ENCODE measurements at regions not wholly inside any gene's neighbourhood (a gene's known extent, or its start where the extent isn't known, plus 50 kb on each side); places are given as distances from the start of the nearest gene placed in this dataset.

- H3K4me1 ChIP-seq (ENCODE audit: insufficient read depth, low read length) = no peaks in the 10 kb centered on the region
- H3K79me2 ChIP-seq (ENCODE audit: insufficient read depth, low read length) = no peaks in the 10 kb centered on the region
- no peak overlapping the region for H3K27ac ChIP-seq (ENCODE audit: low read length)
- no peak overlapping the region for H3K4me3 ChIP-seq (ENCODE audit: low read depth in 1 of 2, low read length in 2 of 2)
- no peak overlapping the region for H3K4me2 ChIP-seq (ENCODE audit: insufficient read depth, low read length)
- no peaks in the 10 kb centered on the region for H4K20me1 ChIP-seq (ENCODE audit: insufficient read depth, low read length)
- no peaks in the 10 kb centered on the region for H3K27me3 ChIP-seq (ENCODE audit: insufficient read depth, low read length, poor library complexity)
- no peak for DNase-seq
- TF ChIP-seq, protein P1, sequence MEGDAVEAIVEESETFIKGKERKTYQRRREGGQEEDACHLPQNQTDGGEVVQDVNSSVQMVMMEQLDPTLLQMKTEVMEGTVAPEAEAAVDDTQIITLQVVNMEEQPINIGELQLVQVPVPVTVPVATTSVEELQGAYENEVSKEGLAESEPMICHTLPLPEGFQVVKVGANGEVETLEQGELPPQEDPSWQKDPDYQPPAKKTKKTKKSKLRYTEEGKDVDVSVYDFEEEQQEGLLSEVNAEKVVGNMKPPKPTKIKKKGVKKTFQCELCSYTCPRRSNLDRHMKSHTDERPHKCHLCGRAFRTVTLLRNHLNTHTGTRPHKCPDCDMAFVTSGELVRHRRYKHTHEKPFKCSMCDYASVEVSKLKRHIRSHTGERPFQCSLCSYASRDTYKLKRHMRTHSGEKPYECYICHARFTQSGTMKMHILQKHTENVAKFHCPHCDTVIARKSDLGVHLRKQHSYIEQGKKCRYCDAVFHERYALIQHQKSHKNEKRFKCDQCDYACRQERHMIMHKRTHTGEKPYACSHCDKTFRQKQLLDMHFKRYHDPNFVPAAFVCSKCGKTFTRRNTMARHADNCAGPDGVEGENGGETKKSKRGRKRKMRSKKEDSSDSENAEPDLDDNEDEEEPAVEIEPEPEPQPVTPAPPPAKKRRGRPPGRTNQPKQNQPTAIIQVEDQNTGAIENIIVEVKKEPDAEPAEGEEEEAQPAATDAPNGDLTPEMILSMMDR (IDR thresholded peaks at IDR 0.05; ENCODE audit: borderline replicate concordance, extremely low read depth, low read length, poor library complexity, severe bottlenecking) = no peak
- no peak for TF ChIP-seq EZH2 (IDR thresholded peaks at IDR 0.05; ENCODE audit: borderline replicate concordance, low read depth, low read length, severe bottlenecking)
- H2AFZ ChIP-seq (ENCODE audit: low read depth, low read length) = no peak overlapping the region
- H3K9ac ChIP-seq (ENCODE audit: low read depth, low read length) = no peak overlapping the region
- H3K36me3 ChIP-seq (ENCODE audit: insufficient read depth, low read length) = no peaks in the 10 kb centered on the region
- peak; percentile 31; the same call in 1 of the 3 replicates for ATAC-seq (ENCODE audit: insufficient read depth, low read depth)
- H3K9me3 ChIP-seq (ENCODE audit: insufficient read depth, low read length, severe bottlenecking) = no peaks in the 10 kb centered on the region
These were observed 444.0 kb downstream of the XYLT1 start for GRCh38 chr16:17026600-17027242.

DNA sequence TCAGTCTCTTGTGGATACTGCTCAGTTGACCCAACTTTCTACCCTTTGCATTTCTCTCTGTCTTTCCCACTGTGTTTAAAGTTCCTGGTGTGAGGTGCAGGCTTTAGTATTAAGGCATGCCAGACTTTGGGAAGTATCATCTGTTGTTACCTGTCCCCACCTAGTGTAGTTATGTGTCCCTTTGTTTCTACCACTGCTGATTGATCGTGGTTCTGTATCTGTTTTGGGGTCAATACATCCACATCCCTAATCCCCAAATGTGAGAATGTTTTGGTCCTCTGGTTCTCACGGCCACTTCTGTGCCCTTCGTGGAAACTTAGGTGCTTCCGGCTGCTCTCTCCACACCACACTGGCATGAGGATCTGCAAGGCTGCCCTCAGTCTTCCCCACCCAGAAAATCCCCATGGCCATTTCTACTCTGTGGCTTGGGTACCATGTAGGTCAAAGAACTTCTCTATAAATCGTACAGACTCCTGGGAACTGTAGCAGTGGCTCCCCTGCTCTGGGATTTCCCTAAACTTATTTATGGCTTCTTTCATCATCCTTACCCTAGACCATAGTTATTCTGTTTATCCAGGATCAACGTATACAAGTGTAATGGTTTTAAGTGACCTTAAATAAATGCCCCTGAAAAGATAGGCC lies 443.2 kb downstream of the XYLT1 start:
- no peak for TF ChIP-seq EZH2 (IDR thresholded peaks at IDR 0.05; ENCODE audit: borderline replicate concordance, low read depth, low read length, severe bottlenecking)
- TF ChIP-seq, protein P1 (IDR thresholded peaks at IDR 0.05; ENCODE audit: borderline replicate concordance, extremely low read depth, low read length, poor library complexity, severe bottlenecking) = no peak
- Histone ChIP-seq H3K4me3 (ENCODE audit: low read depth in 1 of 2, low read length in 2 of 2) (no peak overlapping the region), H3K36me3 (ENCODE audit: insufficient read depth, low read length) (no peaks in the 10 kb centered on the region), H3K4me2 (ENCODE audit: insufficient read depth, low read length) (no peak overlapping the region), H3K27me3 (ENCODE audit: insufficient read depth, low read length, poor library complexity) (no peaks in the 10 kb centered on the region), H3K79me2 (ENCODE audit: insufficient read depth, low read length) (no peaks in the 10 kb centered on the region), H3K27ac (ENCODE audit: low read length) (no peak overlapping the region), H4K20me1 (ENCODE audit: insufficient read depth, low read length) (no peaks in the 10 kb centered on the region), H3K4me1 (ENCODE audit: insufficient read depth, low read length) (no peaks in the 10 kb centered on the region), H3K9me3 (ENCODE audit: insufficient read depth, low read length, severe bottlenecking) (no peaks in the 10 kb centered on the region), H3K9ac (ENCODE audit: low read depth, low read length) (no peak overlapping the region), H2AFZ (ENCODE audit: low read depth, low read length) (no peak overlapping the region)
- DNase-seq = no peak
- no peak for ATAC-seq (ENCODE audit: insufficient read depth, low read depth)

- H3K4me1 ChIP-seq (ENCODE audit: insufficient read depth, low read length) = no peaks in the 10 kb centered on the region
- H3K27me3 ChIP-seq (ENCODE audit: insufficient read depth, low read length, poor library complexity) = no peaks in the 10 kb centered on the region
- H3K36me3 ChIP-seq (ENCODE audit: insufficient read depth, low read length) = no peaks in the 10 kb centered on the region
- H4K20me1 ChIP-seq (ENCODE audit: insufficient read depth, low read length) = no peaks in the 10 kb centered on the region
- H2AFZ ChIP-seq (ENCODE audit: low read depth, low read length) = no peak overlapping the region
- H3K9ac ChIP-seq (ENCODE audit: low read depth, low read length) = no peak overlapping the region
- no peak for TF ChIP-seq EZH2 (IDR thresholded peaks at IDR 0.05; ENCODE audit: borderline replicate concordance, low read depth, low read length, severe bottlenecking)
- TF ChIP-seq, protein P1 (IDR thresholded peaks at IDR 0.05; ENCODE audit: borderline replicate concordance, extremely low read depth, low read length, poor library complexity, severe bottlenecking) = no peak
- no peak for ATAC-seq (ENCODE audit: insufficient read depth, low read depth)
- H3K4me3 ChIP-seq (ENCODE audit: low read depth in 1 of 2, low read length in 2 of 2) = no peak overlapping the region
- H3K9me3 ChIP-seq (ENCODE audit: insufficient read depth, low read length, severe bottlenecking) = no peaks in the 10 kb centered on the region
- H3K27ac ChIP-seq (ENCODE audit: low read length) = no peak overlapping the region
- H3K79me2 ChIP-seq (ENCODE audit: insufficient read depth, low read length) = no peaks in the 10 kb centered on the region
- DNase-seq = no peak
- H3K4me2 ChIP-seq (ENCODE audit: insufficient read depth, low read length) = no peak overlapping the region
These were observed 441.0 kb downstream of the XYLT1 start for GRCh38 chr16:17029602-17030350.

Measured in DND-41 (cell line).